ACHN (cell line): ENCODE measurements at regions not wholly inside any gene's neighbourhood (a gene's known extent, or its start where the extent isn't known, plus 50 kb on each side); places are given as distances from the start of the nearest gene placed in this dataset.
"Not testable (repeated sequence)": the region's sequence is repeated elsewhere in the genome, so short reads cannot be mapped to it uniquely, and the experiment has no call there.

Source experiments
- DNase-seq: peaks from one replicate; pipeline ENCODE4 v3.0.0-alpha.2; 2015
- in situ Hi-C: cut with HindIII; loops from 2 replicates; pipeline ENCODE4 v1.10.0; 2017; ENCODE audit warnings: low sequenced_read_pairs, low pct_ligation_motif_present, low pct_unique_long_range_greater_than_20kb

- in situ Hi-C loops: no loop called here
- no peak for DNase-seq
Observed at GRCh38 chr11:44361813-44362212, 51.9 kb upstream of the ALX4 start.

- no peak for DNase-seq
- in situ Hi-C loops: no loop called here
Observed at GRCh38 chr11:44363116-44363515, 53.2 kb upstream of the ALX4 start.

GRCh38 chr11:44364596-44364995, 54.7 kb upstream of the ALX4 start:
- in situ Hi-C loops: no loop called here
- no peak for DNase-seq

GRCh38 chr11:44365616-44366015, 55.7 kb upstream of the ALX4 start:
- in situ Hi-C loops: no loop called here

GRCh38 chr11:44366026-44366425, 56.1 kb upstream of the ALX4 start:
- in situ Hi-C loops: no loop called here
- no peak for DNase-seq

More at GRCh38 chr11:44365616-44366015, 55.7 kb upstream of the ALX4 start:
- no peak for DNase-seq

- in situ Hi-C loops: no loop called here
- no peak for DNase-seq
Observed at GRCh38 chr11:44366741-44367140, 56.8 kb upstream of the ALX4 start.

- in situ Hi-C loops: no loop called here
- no peak for DNase-seq
Observed at GRCh38 chr11:44367452-44367851, 57.5 kb upstream of the ALX4 start.

- in situ Hi-C loops: no loop called here
- DNase-seq: no peak
Observed at GRCh38 chr11:44368886-44369285, 58.9 kb upstream of the ALX4 start.

GRCh38 chr11:44371042-44371441, 61.1 kb upstream of the ALX4 start:
- DNase-seq, in situ Hi-C loops: not testable (repeated sequence)

- DNase-seq: no peak
- in situ Hi-C loops: no loop called here
Observed at GRCh38 chr11:44371706-44372105, 61.8 kb upstream of the ALX4 start.

- DNase-seq: no peak
- in situ Hi-C loops: no loop called here
Observed at GRCh38 chr11:44372989-44373388, 63.0 kb upstream of the ALX4 start.

GRCh38 chr11:44374001-44374400, 64.1 kb upstream of the ALX4 start:
- in situ Hi-C loops: no loop called here
- no peak for DNase-seq

GRCh38 chr11:44376423-44376822, 66.5 kb upstream of the ALX4 start:
- in situ Hi-C loops: no loop called here
- no peak for DNase-seq

GRCh38 chr11:44377121-44377520, 67.2 kb upstream of the ALX4 start:
- no peak for DNase-seq
- in situ Hi-C loops: no loop called here

- in situ Hi-C loops: no loop called here
- DNase-seq: no peak
Observed at GRCh38 chr11:44377914-44378321, 68.0 kb upstream of the ALX4 start.

- in situ Hi-C loops: no loop called here
Observed at GRCh38 chr11:44379141-44380008, 69.4 kb upstream of the ALX4 start.

GRCh38 chr11:44380009-44380313, 70.0 kb upstream of the ALX4 start:
- in situ Hi-C loops: no loop called here
- DNase-seq: no peak

More at GRCh38 chr11:44379141-44380008, 69.4 kb upstream of the ALX4 start:
- DNase-seq: no peak

- in situ Hi-C loops: no loop called here
Observed at GRCh38 chr11:44380820-44381219, 70.9 kb upstream of the ALX4 start.

GRCh38 chr11:44381261-44381660, 71.3 kb upstream of the ALX4 start:
- DNase-seq: no peak
- in situ Hi-C loops: no loop called here

More at GRCh38 chr11:44380820-44381219, 70.9 kb upstream of the ALX4 start:
- no peak for DNase-seq

GRCh38 chr11:44382118-44382517, 72.2 kb upstream of the ALX4 start:
- in situ Hi-C loops: no loop called here
- DNase-seq: no peak
